ENCODE measurements at regions not wholly inside any gene's neighbourhood (a gene's known extent, or its start where the extent isn't known, plus 50 kb on each side); places are given as distances from the start of the nearest gene placed in this dataset.

DNA sequence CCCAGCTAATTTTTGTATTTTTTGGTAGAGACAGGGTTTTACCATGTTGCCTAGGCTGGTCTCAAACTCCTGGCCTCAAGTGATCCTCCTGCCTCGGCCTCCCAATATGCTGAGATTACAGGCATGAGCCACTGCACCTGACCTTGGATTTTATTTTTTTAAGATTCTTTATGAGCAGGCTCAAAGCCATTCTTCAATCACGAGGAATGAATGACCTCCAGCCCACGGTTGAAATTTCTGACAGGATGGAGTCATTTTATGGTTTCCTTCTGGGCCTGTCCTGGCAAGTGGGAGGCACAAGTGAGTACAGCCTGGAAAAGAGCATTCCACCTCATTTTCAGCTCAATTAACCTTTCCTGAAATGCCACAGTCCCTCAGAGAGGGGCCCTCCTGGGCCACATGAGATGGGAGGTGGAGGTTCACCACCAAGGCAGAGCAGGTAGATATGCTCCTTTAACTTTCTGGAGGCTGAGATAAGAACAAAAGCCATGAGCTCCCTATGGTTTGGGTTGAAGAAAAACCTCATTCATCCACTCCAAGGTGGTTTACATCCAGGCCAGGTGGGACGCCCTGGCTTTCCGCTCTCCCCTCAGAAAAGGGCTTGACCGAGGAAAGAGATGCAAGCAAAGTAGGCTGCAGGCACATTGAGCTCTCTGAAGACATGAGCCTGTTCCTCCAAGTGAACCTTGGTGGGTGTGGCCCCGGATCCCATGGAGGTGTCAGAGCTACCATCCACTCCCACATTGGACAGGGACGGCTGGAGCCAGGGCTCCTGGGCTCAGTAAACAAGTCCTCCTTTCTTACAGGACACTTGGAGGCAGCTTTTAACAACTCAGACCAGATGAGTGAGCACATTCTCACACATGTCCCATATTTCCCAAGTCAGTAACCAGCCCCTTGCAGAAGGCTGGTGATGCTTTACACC, 208.5 kb upstream of the SSTR4 start:
- no peaks in the 10 kb centered on the region for H3K36me3 ChIP-seq (ENCODE audit: control insufficient read depth, insufficient read depth, low read length)
- no peaks in the 10 kb centered on the region for H3K4me1 ChIP-seq (ENCODE audit: control insufficient read depth, extremely low read depth, insufficient read depth, low read length)
- no peaks in the 10 kb centered on the region for H3K27me3 ChIP-seq (ENCODE audit: control insufficient read depth, insufficient read depth, low read length)
- no peak overlapping the region for H3K27ac ChIP-seq (ENCODE audit: insufficient read depth, low read length)
- no peak overlapping the region for H3K4me3 ChIP-seq (replicated peaks in 1 of 4; ENCODE audit: control extremely low read depth in 1 of 4, insufficient read depth in 1 of 4, low read depth in 3 of 4, low read length in 4 of 4)
- H3K4me2 ChIP-seq (ENCODE audit: extremely low read depth, insufficient read depth, low read length): no peak overlapping the region
- H3K9ac ChIP-seq (ENCODE audit: insufficient read depth, low read length): no peak overlapping the region
- DNase-seq (ENCODE audit: low read depth in 2 of 2): no peak
- no peaks in the 10 kb centered on the region for H4K20me1 ChIP-seq (ENCODE audit: control insufficient read depth, extremely low read depth, insufficient read depth, low read length)
- no peak for TF ChIP-seq EZH2 (IDR thresholded peaks at IDR 0.05; ENCODE audit: low read length, missing control alignments)
- TF ChIP-seq, protein P1, sequence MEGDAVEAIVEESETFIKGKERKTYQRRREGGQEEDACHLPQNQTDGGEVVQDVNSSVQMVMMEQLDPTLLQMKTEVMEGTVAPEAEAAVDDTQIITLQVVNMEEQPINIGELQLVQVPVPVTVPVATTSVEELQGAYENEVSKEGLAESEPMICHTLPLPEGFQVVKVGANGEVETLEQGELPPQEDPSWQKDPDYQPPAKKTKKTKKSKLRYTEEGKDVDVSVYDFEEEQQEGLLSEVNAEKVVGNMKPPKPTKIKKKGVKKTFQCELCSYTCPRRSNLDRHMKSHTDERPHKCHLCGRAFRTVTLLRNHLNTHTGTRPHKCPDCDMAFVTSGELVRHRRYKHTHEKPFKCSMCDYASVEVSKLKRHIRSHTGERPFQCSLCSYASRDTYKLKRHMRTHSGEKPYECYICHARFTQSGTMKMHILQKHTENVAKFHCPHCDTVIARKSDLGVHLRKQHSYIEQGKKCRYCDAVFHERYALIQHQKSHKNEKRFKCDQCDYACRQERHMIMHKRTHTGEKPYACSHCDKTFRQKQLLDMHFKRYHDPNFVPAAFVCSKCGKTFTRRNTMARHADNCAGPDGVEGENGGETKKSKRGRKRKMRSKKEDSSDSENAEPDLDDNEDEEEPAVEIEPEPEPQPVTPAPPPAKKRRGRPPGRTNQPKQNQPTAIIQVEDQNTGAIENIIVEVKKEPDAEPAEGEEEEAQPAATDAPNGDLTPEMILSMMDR (conservative IDR thresholded peaks at IDR 0.05 in 1 of 2, IDR thresholded peaks at IDR 0.05 in 1 of 2; ENCODE audit: low read depth in 1 of 2, low read length in 2 of 2): no peak
- no peaks in the 10 kb centered on the region for H3K9me3 ChIP-seq (ENCODE audit: control insufficient read depth, insufficient read depth, low read depth, low read length)
- H2AFZ ChIP-seq (ENCODE audit: low read length): no peak overlapping the region
- no peaks in the 10 kb centered on the region for H3K79me2 ChIP-seq (ENCODE audit: control insufficient read depth, insufficient read depth, low read length)

GRCh38 chr20:22827916-22828315, 207.2 kb upstream of the SSTR4 start:
- DNase-seq (ENCODE audit: low read depth in 2 of 2): no peak
- Histone ChIP-seq H3K79me2 (ENCODE audit: control insufficient read depth, insufficient read depth, low read length) (no peaks in the 10 kb centered on the region), H3K4me1 (ENCODE audit: control insufficient read depth, extremely low read depth, insufficient read depth, low read length) (no peaks in the 10 kb centered on the region), H3K9me3 (ENCODE audit: control insufficient read depth, insufficient read depth, low read depth, low read length) (no peaks in the 10 kb centered on the region), H3K27ac (ENCODE audit: insufficient read depth, low read length) (no peak overlapping the region), H3K4me3 (replicated peaks in 1 of 4; ENCODE audit: control extremely low read depth in 1 of 4, insufficient read depth in 1 of 4, low read depth in 3 of 4, low read length in 4 of 4) (no peak overlapping the region), H2AFZ (ENCODE audit: low read length) (no peak overlapping the region), H4K20me1 (ENCODE audit: control insufficient read depth, extremely low read depth, insufficient read depth, low read length) (no peaks in the 10 kb centered on the region), H3K27me3 (ENCODE audit: control insufficient read depth, insufficient read depth, low read length) (no peaks in the 10 kb centered on the region), H3K36me3 (ENCODE audit: control insufficient read depth, insufficient read depth, low read length) (no peaks in the 10 kb centered on the region), H3K9ac (ENCODE audit: insufficient read depth, low read length) (no peak overlapping the region), H3K4me2 (ENCODE audit: extremely low read depth, insufficient read depth, low read length) (no peak overlapping the region)
- TF ChIP-seq EZH2 (IDR thresholded peaks at IDR 0.05; ENCODE audit: low read length, missing control alignments): no peak
- TF ChIP-seq, protein P1 (conservative IDR thresholded peaks at IDR 0.05 in 1 of 2, IDR thresholded peaks at IDR 0.05 in 1 of 2; ENCODE audit: low read depth in 1 of 2, low read length in 2 of 2): no peak

DNA sequence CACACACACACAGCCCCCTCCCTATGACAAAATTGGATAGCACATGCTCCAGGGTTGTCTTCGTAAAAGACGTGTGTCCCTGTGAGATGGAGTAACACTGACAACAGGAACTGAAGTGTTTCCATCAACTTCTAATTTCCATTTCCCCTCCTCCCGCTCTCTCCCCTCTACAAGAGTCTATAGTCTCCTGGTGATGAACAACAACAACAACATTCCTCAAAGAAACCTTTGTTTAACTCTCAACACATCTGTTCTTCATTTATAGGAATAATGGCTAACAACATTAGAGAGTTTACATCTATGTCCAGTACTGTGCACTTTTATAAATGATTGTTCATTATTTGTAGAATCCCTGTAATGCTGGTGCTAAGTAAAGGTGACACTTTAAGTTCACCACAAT, 205.8 kb upstream of the SSTR4 start:
- Histone ChIP-seq H3K9me3 (ENCODE audit: control insufficient read depth, insufficient read depth, low read depth, low read length) (no peaks in the 10 kb centered on the region), H3K27ac (ENCODE audit: insufficient read depth, low read length) (no peak overlapping the region)

More for the DNA sequence above, 205.8 kb upstream of the SSTR4 start:
- Histone ChIP-seq H3K27me3 (ENCODE audit: control insufficient read depth, insufficient read depth, low read length) (no peaks in the 10 kb centered on the region), H4K20me1 (ENCODE audit: control insufficient read depth, extremely low read depth, insufficient read depth, low read length) (no peaks in the 10 kb centered on the region), H3K4me2 (ENCODE audit: extremely low read depth, insufficient read depth, low read length) (no peak overlapping the region), H3K4me3 (replicated peaks in 1 of 4; ENCODE audit: control extremely low read depth in 1 of 4, insufficient read depth in 1 of 4, low read depth in 3 of 4, low read length in 4 of 4) (no peak overlapping the region), H3K79me2 (ENCODE audit: control insufficient read depth, insufficient read depth, low read length) (no peaks in the 10 kb centered on the region), H3K4me1 (ENCODE audit: control insufficient read depth, extremely low read depth, insufficient read depth, low read length) (no peaks in the 10 kb centered on the region), H3K9ac (ENCODE audit: insufficient read depth, low read length) (no peak overlapping the region), H2AFZ (ENCODE audit: low read length) (no peak overlapping the region), H3K36me3 (ENCODE audit: control insufficient read depth, insufficient read depth, low read length) (no peaks in the 10 kb centered on the region)
- DNase-seq (ENCODE audit: low read depth in 2 of 2): no peak
- TF ChIP-seq, protein P1 (conservative IDR thresholded peaks at IDR 0.05 in 1 of 2, IDR thresholded peaks at IDR 0.05 in 1 of 2; ENCODE audit: low read depth in 1 of 2, low read length in 2 of 2): no peak
- TF ChIP-seq EZH2 (IDR thresholded peaks at IDR 0.05; ENCODE audit: low read length, missing control alignments): no peak
